ENCODE measurements at regions not wholly inside any gene's neighbourhood (a gene's known extent, or its start where the extent isn't known, plus 50 kb on each side); places are given as distances from the start of the nearest gene placed in this dataset.

GRCh38 chr18:51658436-51658835 is 461.0 kb upstream of the MEX3C start:
- DNase-seq: no peak

GRCh38 chr18:51659781-51660180 is 462.3 kb upstream of the MEX3C start:
- DNase-seq: no peak

- no peak for DNase-seq
Observed at GRCh38 chr18:51660188-51660715, 462.8 kb upstream of the MEX3C start.

GRCh38 chr18:51664236-51664635 is 466.8 kb upstream of the MEX3C start:
- DNase-seq: no peak

GRCh38 chr18:51666763-51667191 is 469.3 kb upstream of the MEX3C start:
- no peak for DNase-seq

- peak; percentile 52 for DNase-seq
Observed at GRCh38 chr18:51668101-51668500, 470.6 kb upstream of the MEX3C start.

GRCh38 chr18:51668607-51669006 is 471.1 kb upstream of the MEX3C start:
- DNase-seq: no peak

- no peak for DNase-seq
Observed at GRCh38 chr18:51686590-51686989, 489.1 kb upstream of the MEX3C start.

GRCh38 chr18:51687845-51688585 is 490.5 kb upstream of the MEX3C start:
- no peak for DNase-seq

- DNase-seq: no peak
Observed at GRCh38 chr18:51692612-51693011, 495.1 kb upstream of the MEX3C start.

GRCh38 chr18:51711298-51711889 is 513.9 kb upstream of the MEX3C start:
- DNase-seq: no peak

- no peak for DNase-seq
Observed at GRCh38 chr18:51712821-51713220, 515.3 kb upstream of the MEX3C start.

- DNase-seq: no peak
Observed at GRCh38 chr18:51716277-51716676, 518.8 kb upstream of the MEX3C start.

- DNase-seq: no peak
Observed at GRCh38 chr18:51721388-51721787, 523.9 kb upstream of the MEX3C start.

GRCh38 chr18:51721996-51722395 is 524.5 kb upstream of the MEX3C start:
- DNase-seq: no peak

- no peak for DNase-seq
Observed at GRCh38 chr18:51724790-51725721, 527.6 kb upstream of the MEX3C start.

GRCh38 chr18:51726614-51727013 is 529.1 kb upstream of the MEX3C start:
- DNase-seq: no peak

- DNase-seq: no peak
Observed at GRCh38 chr18:51727780-51728179, 530.3 kb upstream of the MEX3C start.

GRCh38 chr18:51731070-51731469 is 533.6 kb upstream of the MEX3C start:
- no peak for DNase-seq

GRCh38 chr18:51734576-51734975 is 537.1 kb upstream of the MEX3C start:
- no peak for DNase-seq

GRCh38 chr18:51739044-51739666 is 541.7 kb upstream of the MEX3C start:
- DNase-seq: no peak

- DNase-seq: peak; percentile 2
Observed at GRCh38 chr18:51751901-51752300, 554.4 kb upstream of the MEX3C start.
